ENCODE measurements at regions not wholly inside any gene's neighbourhood (a gene's known extent, or its start where the extent isn't known, plus 50 kb on each side); places are given as distances from the start of the nearest gene placed in this dataset.

DNA sequence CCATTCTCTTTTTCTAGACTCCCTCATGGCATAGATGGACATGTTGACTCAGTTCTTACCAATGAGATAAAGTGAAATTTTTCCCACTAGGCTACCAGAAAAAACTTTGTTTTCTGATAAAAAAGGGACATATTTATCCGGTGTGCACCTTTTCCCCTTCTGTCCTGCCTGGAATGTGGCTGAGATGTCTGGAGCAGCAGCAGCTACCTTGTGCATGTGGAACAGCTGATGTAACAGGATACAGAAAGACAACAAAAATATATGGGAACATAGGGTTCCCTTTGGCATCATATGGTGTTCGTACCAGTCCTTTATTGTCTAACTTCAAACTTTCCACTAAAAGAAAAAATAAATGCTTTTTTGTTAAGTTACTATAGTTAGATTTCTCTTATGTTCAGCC lies 460.2 kb upstream of the HS6ST1 start:
- DNase-seq (ENCODE audit: low read depth) = no peak

- no peak for DNase-seq (ENCODE audit: low read depth)
These were observed 460.8 kb upstream of the HS6ST1 start for GRCh38 chr2:128779301-128780095.

DNA sequence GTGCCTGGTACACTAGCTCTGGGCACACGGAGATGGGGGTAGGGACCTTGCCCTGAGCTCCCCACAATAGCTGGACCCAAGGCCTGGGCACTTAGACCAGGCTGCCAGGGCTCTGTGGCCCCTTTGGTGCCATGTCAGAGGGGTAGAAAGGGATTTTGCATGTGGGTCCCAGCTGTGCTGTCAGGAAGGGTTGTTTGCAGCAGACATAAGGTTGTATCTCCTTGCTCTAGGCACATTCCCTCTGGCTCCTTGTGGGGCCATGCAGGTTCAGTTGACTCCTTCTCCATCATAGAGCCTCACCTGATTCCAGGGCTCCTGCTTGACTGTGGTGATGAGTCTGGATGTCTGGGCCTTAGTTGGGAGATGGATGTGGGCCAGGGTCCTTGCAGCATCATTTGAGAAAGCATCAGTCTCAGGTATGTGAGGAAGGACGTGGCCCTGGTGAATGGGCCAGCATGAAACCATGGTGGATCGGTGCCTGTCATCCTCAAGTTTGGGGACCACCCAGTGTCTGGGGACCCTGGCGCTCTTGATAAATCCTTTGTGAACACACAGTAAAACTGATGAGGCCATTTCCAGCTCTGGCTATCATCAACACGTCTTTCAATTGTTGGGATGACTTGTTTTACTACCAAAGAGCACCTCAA lies 461.9 kb upstream of the HS6ST1 start:
- DNase-seq (ENCODE audit: low read depth) = no peak

DNA sequence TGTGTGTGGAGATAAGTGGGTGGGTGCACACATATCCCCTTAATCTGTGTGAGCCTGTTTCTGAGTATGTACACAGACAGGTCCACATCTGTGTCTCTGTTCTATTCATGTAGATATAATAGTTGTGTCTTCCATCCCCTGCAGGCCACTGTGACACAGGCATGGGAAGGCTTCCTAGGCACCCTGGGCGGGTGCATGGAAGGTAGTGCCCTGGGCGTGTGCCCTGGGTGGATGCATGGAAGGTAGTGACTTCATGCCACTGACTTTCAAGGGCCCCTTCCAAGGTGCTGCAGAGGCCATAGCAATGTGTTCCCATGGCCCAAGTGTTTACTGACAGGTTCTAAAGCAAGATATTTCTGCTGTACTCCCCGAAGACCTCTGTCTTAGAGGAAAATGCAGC lies 462.5 kb upstream of the HS6ST1 start:
- no peak for DNase-seq (ENCODE audit: low read depth)

DNA sequence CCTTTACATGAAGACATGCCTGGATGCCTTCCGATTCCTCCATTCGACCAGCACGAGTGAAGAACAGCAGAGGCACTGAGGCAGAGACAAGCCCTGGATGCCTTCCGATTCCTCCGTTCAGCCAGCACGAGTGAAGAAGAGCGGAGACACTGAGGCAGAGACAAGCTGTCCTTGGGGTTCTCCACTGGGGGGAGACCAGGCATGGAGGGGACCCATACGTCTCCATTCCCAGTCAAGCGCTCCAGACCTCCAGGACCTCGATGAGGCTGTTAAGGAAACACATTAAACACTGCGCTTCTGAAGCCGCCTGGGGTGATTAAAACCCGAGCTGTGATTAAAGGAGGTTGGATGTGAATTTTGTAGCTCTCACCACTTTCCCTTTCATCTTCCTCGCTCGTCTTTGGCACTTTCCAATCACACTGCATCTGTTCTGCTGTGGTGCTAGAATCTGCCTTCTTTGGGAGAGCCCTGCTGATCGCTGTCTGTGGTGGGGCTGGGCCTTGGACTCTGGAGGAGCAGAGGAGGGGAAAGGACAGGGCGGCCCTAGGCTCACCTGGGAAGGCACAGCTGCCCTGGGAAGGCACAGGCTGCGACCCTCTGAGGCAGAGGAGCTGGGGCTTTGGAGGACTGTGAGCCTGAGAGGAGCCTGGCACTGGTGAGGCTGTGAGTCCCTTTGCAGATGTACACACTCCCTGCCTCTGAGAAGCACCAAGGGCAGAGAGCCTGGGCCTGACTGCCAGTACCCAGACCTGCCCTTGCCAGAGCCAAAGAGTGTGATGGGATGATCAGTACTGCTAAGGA lies 463.1 kb upstream of the HS6ST1 start:
- no peak for DNase-seq (ENCODE audit: low read depth)

GRCh38 chr2:128782411-128783192 lies 463.9 kb upstream of the HS6ST1 start:
- no peak for DNase-seq (ENCODE audit: low read depth)

- no peak for DNase-seq (ENCODE audit: low read depth)
These were observed 464.6 kb upstream of the HS6ST1 start for GRCh38 chr2:128783193-128783671.

- no peak for DNase-seq (ENCODE audit: low read depth)
These were observed 465.2 kb upstream of the HS6ST1 start for GRCh38 chr2:128783896-128784295.

- DNase-seq (ENCODE audit: low read depth) = no peak
These were observed 466.1 kb upstream of the HS6ST1 start for GRCh38 chr2:128784626-128785306.

GRCh38 chr2:128786316-128786715 lies 467.6 kb upstream of the HS6ST1 start:
- DNase-seq (ENCODE audit: low read depth) = no peak

- no peak for DNase-seq (ENCODE audit: low read depth)
These were observed 468.2 kb upstream of the HS6ST1 start for GRCh38 chr2:128786741-128787478.

- DNase-seq (ENCODE audit: low read depth) = no peak
These were observed 468.9 kb upstream of the HS6ST1 start for GRCh38 chr2:128787616-128788015.

DNA sequence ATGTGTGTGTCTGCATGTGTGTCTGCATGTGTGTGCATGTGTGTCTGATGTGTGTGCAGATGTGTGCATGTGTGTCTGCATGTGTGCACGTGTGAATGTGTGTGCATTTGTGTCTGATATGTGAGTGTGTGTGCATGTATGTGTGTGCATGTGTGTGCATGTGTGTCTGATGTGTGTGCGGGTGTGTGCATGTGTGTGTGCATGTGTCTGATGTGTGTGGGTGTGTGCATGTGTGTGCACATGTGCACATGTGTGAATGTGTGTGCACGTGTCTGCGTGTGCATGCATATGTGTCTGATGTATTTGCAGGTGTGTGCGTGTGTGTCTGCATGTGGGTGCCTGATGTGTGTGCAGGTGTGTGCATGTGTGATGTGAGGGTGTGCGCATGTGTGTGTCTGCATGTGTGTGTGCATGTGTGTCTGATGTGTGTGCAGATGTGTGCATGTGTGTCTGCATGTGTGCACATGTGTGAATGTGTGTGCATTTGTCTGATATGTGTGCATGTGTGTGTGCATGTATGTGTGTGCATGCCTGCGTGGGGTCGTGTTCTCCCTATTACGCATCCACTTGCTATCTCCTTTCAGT lies 470.1 kb upstream of the HS6ST1 start:
- no peak for DNase-seq (ENCODE audit: low read depth)

- no peak for DNase-seq (ENCODE audit: low read depth)
These were observed 470.6 kb upstream of the HS6ST1 start for GRCh38 chr2:128789221-128789620.

- DNase-seq (ENCODE audit: low read depth) = no peak
These were observed 471.2 kb upstream of the HS6ST1 start for GRCh38 chr2:128789776-128790455.

DNA sequence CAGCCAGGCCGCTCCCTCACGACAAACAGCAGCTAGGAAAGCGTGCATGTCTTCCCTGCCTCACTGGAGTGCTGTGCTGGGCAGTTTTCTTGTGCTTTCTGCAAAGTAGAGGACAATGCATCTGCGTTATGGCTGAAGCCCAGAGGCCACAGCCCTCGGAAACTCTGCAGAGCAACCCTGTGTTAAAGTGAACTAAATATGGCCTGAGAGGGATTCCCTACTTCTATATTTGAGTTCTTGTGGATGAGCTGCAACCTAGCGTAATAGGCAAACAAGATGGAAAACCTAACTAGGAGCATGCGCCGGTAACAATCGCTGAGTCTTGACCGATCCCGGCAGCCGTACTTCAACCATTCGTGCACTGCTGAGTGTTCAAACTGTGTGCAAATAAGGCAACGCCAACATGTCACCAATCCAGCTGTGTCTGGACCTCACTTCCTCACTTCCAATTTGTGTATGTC lies 471.9 kb upstream of the HS6ST1 start:
- no peak for DNase-seq (ENCODE audit: low read depth)

GRCh38 chr2:128791120-128791984 lies 472.7 kb upstream of the HS6ST1 start:
- DNase-seq (ENCODE audit: low read depth) = no peak

DNA sequence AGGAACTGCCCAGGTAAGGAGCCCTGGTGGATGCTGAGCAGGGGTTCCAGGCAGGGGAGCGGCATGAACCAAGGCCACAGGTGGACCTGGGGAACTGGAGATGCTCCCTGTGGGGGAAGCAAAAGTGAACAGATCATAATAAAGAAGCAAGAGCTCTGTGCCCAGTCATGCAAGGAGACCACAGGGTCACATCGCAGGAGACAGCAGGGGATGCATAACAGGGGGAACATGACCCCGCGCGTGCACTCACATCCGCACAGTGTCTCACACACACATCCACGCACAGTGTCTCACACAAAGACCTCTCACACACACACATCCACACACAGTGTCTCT lies 473.3 kb upstream of the HS6ST1 start:
- no peak for DNase-seq (ENCODE audit: low read depth)
